RWPE1 (cell line): ENCODE measurements at regions not wholly inside any gene's neighbourhood (a gene's known extent, or its start where the extent isn't known, plus 50 kb on each side); places are given as distances from the start of the nearest gene placed in this dataset.

Source experiments
- CTCF ChIA-PET: fragments of 350-600 bp; sonication (Branson Sonifier 250); formaldehyde crosslinking; extraction: SDS; loops from one replicate; lab custom pipeline; 2021; lab: Yijun Ruan, JAX
- POLR2A ChIA-PET: fragments of 400-600 bp; formaldehyde crosslinking; extraction: SDS; loops from one replicate; lab custom pipeline; 2020; ENCODE audit warnings: antibody characterized with exemption; ENCODE audit not compliant: low non-redundant PET; lab: Yijun Ruan, JAX
- DNase-seq: peaks from one replicate; pipeline ENCODE4 v3.0.0; 2012; ENCODE audit warnings: low spot score
- H3K27ac ChIP-seq: fragments of 450-650 bp; 2 replicates; pipeline ENCODE4 v1.5.1; 2017
- TF ChIP-seq, protein P1 (sequence below): fragments of 450-650 bp; conservative IDR thresholded peaks from 2 replicates; pipeline ENCODE4 v1.5.1; 2017; ENCODE audit warnings: low read depth, mild to moderate bottlenecking

DNA sequence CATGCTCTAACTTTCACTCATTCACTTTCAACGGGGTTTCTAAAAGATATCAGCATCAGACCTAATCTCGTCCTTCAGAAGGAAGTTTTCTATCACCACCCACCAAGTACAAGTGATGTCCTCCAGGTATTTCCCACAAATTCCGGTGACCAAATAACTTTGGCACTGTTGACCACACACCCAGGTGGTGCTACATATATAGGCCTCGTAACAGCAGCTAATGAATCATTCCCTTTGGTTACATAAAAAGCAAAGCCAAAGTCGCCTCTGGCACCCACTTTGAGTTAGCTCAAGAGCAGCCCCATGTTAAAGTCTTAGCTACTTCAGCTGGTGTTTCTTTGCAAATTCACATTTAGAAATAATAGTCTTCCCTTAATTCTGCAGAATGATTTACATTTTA is 138.2 kb upstream of the OSR1 start:
- TF ChIP-seq, protein P1, sequence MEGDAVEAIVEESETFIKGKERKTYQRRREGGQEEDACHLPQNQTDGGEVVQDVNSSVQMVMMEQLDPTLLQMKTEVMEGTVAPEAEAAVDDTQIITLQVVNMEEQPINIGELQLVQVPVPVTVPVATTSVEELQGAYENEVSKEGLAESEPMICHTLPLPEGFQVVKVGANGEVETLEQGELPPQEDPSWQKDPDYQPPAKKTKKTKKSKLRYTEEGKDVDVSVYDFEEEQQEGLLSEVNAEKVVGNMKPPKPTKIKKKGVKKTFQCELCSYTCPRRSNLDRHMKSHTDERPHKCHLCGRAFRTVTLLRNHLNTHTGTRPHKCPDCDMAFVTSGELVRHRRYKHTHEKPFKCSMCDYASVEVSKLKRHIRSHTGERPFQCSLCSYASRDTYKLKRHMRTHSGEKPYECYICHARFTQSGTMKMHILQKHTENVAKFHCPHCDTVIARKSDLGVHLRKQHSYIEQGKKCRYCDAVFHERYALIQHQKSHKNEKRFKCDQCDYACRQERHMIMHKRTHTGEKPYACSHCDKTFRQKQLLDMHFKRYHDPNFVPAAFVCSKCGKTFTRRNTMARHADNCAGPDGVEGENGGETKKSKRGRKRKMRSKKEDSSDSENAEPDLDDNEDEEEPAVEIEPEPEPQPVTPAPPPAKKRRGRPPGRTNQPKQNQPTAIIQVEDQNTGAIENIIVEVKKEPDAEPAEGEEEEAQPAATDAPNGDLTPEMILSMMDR = no peak
- no peak overlapping the region for H3K27ac ChIP-seq
- POLR2A ChIA-PET = no interaction called here
- CTCF ChIA-PET = interaction anchor here (0.6 kb wide), 1 partner anchor 849 kb away, joined by 6 read pairs; no protein-coding TSS in a partner anchor
- no peak for DNase-seq

DNA sequence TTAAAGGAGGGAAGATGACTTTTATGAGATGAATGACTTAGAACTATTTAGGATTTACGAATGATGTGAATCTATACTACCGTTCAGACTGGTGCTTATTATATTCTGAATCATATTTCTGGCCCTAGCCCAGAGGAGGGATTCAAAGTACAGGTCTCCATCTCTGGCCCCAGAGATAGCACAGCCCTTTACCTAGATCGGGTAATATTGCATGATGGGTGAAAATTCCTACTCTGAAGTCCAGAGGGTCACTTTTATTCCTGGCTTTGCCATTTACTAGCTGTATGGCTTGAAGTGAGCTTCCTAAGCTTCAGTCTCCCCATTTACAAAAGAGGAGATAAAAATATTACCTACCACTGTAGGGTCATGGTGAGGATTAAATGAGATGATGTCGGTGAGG is 135.8 kb upstream of the OSR1 start:
- ChIA-PET CTCF (interaction anchor here (0.5 kb wide), 1 partner anchor 1081 kb away, joined by 4 read pairs; no protein-coding TSS in a partner anchor), POLR2A (no interaction called here)

GRCh38 chr2:19491796-19492195 is 133.4 kb upstream of the OSR1 start:
- POLR2A ChIA-PET = no interaction called here
- CTCF ChIA-PET = interaction anchor here (0.7 kb wide), 1 partner anchor 391 kb away, joined by 3 read pairs; no protein-coding TSS in a partner anchor
- H3K27ac ChIP-seq = no peak overlapping the region
- DNase-seq = no peak
- TF ChIP-seq, protein P1 = no peak

More for the DNA sequence above, 135.8 kb upstream of the OSR1 start:
- no peak overlapping the region for H3K27ac ChIP-seq
- TF ChIP-seq, protein P1 = no peak
- DNase-seq = no peak

GRCh38 chr2:19490846-19491435 is 132.5 kb upstream of the OSR1 start:
- no peak for DNase-seq
- TF ChIP-seq, protein P1 = no peak
- POLR2A ChIA-PET = no interaction called here
- H3K27ac ChIP-seq = no peak overlapping the region
- CTCF ChIA-PET = interaction anchor here (0.6 kb wide), 1 partner anchor 335 kb away, joined by 3 read pairs; no protein-coding TSS in a partner anchor

GRCh38 chr2:19488009-19488691 is 129.7 kb upstream of the OSR1 start:
- TF ChIP-seq, protein P1 = no peak
- peak; percentile 82 for DNase-seq
- ChIA-PET POLR2A (no interaction called here), CTCF (no interaction called here)
- H3K27ac ChIP-seq = no peak overlapping the region

DNA sequence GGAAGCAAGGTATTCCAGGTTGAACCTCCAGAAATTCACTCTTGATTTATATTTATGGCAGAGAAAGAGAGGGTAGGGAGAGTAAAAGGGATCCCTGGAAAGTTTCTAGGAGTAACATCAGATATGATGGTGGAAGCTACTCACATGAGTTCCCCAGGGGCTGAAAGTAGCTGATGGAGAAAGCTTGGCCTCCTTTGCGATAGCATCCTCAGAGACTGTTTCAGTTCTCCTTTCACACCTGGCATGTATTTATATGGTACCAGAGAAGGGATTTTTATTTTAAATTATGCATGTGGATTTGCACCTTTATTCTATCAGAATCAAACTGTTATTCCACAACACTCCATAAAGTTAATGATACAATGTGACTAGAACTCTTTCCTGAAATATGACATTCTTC is 126.3 kb upstream of the OSR1 start:
- no peak for DNase-seq
- no peak overlapping the region for H3K27ac ChIP-seq
- TF ChIP-seq, protein P1 = no peak
- ChIA-PET POLR2A (no interaction called here), CTCF (no interaction called here)
